ENCODE measurements at regions not wholly inside any gene's neighbourhood (a gene's known extent, or its start where the extent isn't known, plus 50 kb on each side); places are given as distances from the start of the nearest gene placed in this dataset.

- TF ChIP-seq POLR2A (IDR thresholded peaks at IDR 0.05; ENCODE audit: extremely low read depth, insufficient read length), result no peak
- TF ChIP-seq CTCF (IDR thresholded peaks at IDR 0.05; ENCODE audit: low read depth, low read length), result no peak
Measured at GRCh38 chr7:136228171-136228570, 251.0 kb upstream of the MTPN start.

Data from NB4 (cell line).